Pancreas (tissue), 10 donors: ENCODE measurements at regions not wholly inside any gene's neighbourhood (a gene's known extent, or its start where the extent isn't known, plus 50 kb on each side); places are given as distances from the start of the nearest gene placed in this dataset.

Experiments used
- ATAC-seq, 4 donors: fragments of 200-7000 bp; cut with Tn5 transposase; one replicate each; pipeline versions ENCODE4 v1.8.0 to v1.9.1; 2020; ENCODE audit warnings: mild to moderate bottlenecking in 4 of 4, moderate library complexity in 4 of 4
- DNase-seq, 6 donors: peaks; one replicate each; pipeline ENCODE4 v3.0.0-alpha.2; 2020
- FAIRE-seq: peaks from 2 replicates; lab custom pipeline; 2012; peaks lifted over from hg19 to GRCh38; lab: Jason Lieb, UNC
- H3K27ac ChIP-seq, 4 donors: fragments of 200-600 bp; sonication (generic); 1 replicate in 3 of 4; 2 replicates in 1 of 4; pipeline versions ENCODE4 v1.5.0 to v1.8.0; 2020
- H3K27me3 ChIP-seq, 4 donors: fragments of 200-600 bp; one replicate each; pipeline ENCODE4 v1.8.0; 2021
- H3K36me3 ChIP-seq, 3 donors: fragments of 200-600 bp; sonication (generic) in 1 of 3; one replicate each; pipeline versions ENCODE4 v1.5.0 to v1.8.0; 2020 to 2021
- H3K4me1 ChIP-seq, 3 donors: fragments of 200-600 bp; one replicate each; pipeline ENCODE4 v1.8.0; 2021
- H3K4me3 ChIP-seq, 4 donors: fragments of 200-600 bp; sonication (generic) in 2 of 4; one replicate each; pipeline versions ENCODE4 v1.5.0 to v1.8.0; 2020 to 2021
- H3K9me3 ChIP-seq, 4 donors: fragments of 200-600 bp; one replicate each; pipeline ENCODE4 v1.8.0; 2021
- WGBS, 2 donors: extraction: QIAGEN DNeasy Blood & Tissue Kit; methylation state at CpG; one replicate each; pipeline ENCODE4 v1.1.7; 2013; 5-methylcytosine and 5-hydroxymethylcytosine counted together
- intact Hi-C, 3 donors: fragments of 100-400 bp; cut with DNase I; formaldehyde crosslinking; loops; one replicate each; pipeline versions ENCODE4 v1.11.1 to v1.14.2; 2022
- TF ChIP-seq, protein P1 (sequence below), 4 donors: fragments of 200-600 bp; sonication (generic) in 3 of 4; IDR thresholded peaks; one replicate each; pipeline versions ENCODE4 v1.5.0 to v1.8.0; 2021; ENCODE audit warnings: antibody characterized with exemption in 4 of 4
- donor health status: healthy with polysubstance abuse.
- donor health status: DM: no; HTN: no; CAD: no; lungs with moderate emphysema.
- donor health status: DM: no; HTN: no; CAD: no.
- donor health status: control.
- donor health status: control.
- donor health status: Bipolar disorder and iron deficiency.
- donor health status: DM: yes; HTN: yes; CAD: no.
- donor health status: DM: no; HTN: no; CAD: no.
- donor health status: DM: no; HTN: no; CAD: no.
- donor health status: DM: yes; HTN: yes; CAD: no.

DNA sequence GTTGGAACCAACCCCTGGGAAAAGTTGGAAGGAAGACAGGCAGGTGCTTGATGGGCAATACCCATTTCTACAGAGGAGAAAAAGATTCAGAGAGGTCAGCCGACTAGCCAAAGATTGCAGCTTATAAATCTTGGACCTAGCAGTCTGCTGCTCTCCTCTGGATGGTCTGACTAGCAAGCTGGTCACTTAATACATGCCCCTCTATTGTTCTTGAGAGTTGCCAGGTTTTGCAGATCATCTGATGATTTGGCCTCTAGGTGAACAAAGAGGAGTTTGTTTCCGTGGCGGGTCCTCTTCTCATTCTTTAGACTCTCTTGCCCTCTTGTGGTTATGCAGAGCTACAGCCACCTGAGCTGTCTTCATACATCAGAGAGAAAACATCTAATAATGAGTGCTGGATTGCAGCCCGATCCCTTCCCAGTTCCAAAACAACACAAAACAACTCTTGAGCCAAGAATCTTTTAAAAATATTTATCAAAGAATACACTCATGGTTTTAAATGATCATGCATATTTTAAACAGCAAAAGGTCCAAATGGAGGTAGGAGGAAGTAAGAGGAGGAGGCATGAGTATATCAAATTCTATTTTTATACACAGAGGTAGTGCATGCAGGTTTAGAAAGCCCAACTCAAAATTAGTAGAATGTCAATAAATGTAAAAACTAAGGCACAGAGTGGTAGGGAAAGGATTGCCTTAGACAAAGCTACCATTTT lies 115.7 kb downstream of the SLC30A10 start:
- intact Hi-C loops: loop anchor here in 1 of 3 donors (10.0 kb wide), 1 partner anchor 1478 kb away; no protein-coding TSS in a partner anchor
- Histone ChIP-seq H3K9me3 (no peaks in the 10 kb centered on the region), H3K36me3 (no peaks in the 10 kb centered on the region), H3K4me1 (no peaks in the 10 kb centered on the region), H3K4me3 (no peak overlapping the region), H3K27ac (no peak overlapping the region), H3K27me3 (peaks cover 0 to 5% (median 0%) of the 10 kb centered on the region in 4 donors)
- 8 to 11% methylated on average over 4 of the region's 4 CpGs for WGBS, 2 donors
- FAIRE-seq (no peak), ATAC-seq (peak; percentile 73 to 99 (median 96)), DNase-seq (peak in 3 of 6 donors; percentile 19 to 49 (median 29))
- TF ChIP-seq, protein P1, sequence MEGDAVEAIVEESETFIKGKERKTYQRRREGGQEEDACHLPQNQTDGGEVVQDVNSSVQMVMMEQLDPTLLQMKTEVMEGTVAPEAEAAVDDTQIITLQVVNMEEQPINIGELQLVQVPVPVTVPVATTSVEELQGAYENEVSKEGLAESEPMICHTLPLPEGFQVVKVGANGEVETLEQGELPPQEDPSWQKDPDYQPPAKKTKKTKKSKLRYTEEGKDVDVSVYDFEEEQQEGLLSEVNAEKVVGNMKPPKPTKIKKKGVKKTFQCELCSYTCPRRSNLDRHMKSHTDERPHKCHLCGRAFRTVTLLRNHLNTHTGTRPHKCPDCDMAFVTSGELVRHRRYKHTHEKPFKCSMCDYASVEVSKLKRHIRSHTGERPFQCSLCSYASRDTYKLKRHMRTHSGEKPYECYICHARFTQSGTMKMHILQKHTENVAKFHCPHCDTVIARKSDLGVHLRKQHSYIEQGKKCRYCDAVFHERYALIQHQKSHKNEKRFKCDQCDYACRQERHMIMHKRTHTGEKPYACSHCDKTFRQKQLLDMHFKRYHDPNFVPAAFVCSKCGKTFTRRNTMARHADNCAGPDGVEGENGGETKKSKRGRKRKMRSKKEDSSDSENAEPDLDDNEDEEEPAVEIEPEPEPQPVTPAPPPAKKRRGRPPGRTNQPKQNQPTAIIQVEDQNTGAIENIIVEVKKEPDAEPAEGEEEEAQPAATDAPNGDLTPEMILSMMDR (IDR thresholded peaks at IDR 0.05): peak; percentile 38 to 64 (median 60)

DNA sequence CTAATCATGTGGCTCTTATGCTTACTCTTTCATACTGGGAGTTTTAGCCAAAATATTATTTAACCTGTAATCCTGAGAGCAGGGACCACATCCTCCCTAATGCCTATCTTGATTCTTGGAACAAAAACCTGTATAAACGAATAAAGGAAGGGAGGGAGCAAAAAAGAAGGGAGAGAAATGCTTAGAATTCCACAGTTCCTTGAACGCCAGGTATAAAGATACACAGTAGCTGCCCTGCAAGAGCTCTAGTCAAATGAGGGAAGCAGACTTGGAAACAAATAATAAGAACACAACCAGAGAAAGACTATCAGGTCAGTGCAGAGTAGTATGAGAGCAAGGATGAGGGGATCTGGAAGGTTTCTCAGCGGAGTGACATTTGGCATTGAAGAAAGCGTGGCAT lies 116.3 kb downstream of the SLC30A10 start:
- no peak for DNase-seq
- Histone ChIP-seq H3K27me3 (peaks cover 0 to 5% (median 0%) of the 10 kb centered on the region in 4 donors), H3K27ac (no peak overlapping the region), H3K36me3 (no peaks in the 10 kb centered on the region), H3K4me1 (no peaks in the 10 kb centered on the region), H3K4me3 (no peak overlapping the region), H3K9me3 (no peaks in the 10 kb centered on the region)
- ATAC-seq: peak in 2 of 4 donors; percentile 20 to 43
- TF ChIP-seq, protein P1 (IDR thresholded peaks at IDR 0.05): no peak
- no peak for FAIRE-seq
- intact Hi-C loops: loop anchor here in 1 of 3 donors (10.0 kb wide), 1 partner anchor 1477 kb away; no protein-coding TSS in a partner anchor
- 9 to 13% methylated on average over 4 of the region's 4 CpGs for WGBS, 2 donors

DNA sequence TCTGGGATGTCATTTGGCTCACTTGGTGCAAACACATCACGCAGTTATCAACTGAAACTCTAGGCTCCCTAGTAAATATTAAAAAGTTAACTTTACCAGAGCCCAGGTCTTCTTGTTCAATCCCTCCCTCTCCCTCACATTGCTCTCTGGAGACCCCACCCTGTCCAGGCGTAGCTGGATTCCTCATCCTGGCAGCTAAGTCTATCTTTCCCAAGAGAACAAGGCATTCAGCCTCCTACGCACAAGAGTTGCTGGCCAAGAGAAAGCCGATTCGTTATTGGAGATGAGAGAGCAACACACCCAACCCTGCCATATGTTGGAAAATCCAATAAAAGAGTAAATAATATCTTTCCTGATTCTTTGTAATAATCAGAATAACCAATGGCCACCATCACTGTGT lies 117.9 kb downstream of the SLC30A10 start:
- Histone ChIP-seq H3K4me1 (no peaks in the 10 kb centered on the region), H3K36me3 (no peaks in the 10 kb centered on the region), H3K27ac (no peak overlapping the region), H3K9me3 (no peaks in the 10 kb centered on the region), H3K4me3 (no peak overlapping the region), H3K27me3 (no peaks in the 10 kb centered on the region)
- DNase-seq: no peak
- no peak for FAIRE-seq
- TF ChIP-seq, protein P1 (IDR thresholded peaks at IDR 0.05): no peak
- no peak for ATAC-seq
- 63 to 79% methylated on average over 5 of the region's 5 CpGs for WGBS, 2 donors
- intact Hi-C loops: loop anchor here in 1 of 3 donors (10.0 kb wide), 1 partner anchor 1476 kb away; no protein-coding TSS in a partner anchor

DNA sequence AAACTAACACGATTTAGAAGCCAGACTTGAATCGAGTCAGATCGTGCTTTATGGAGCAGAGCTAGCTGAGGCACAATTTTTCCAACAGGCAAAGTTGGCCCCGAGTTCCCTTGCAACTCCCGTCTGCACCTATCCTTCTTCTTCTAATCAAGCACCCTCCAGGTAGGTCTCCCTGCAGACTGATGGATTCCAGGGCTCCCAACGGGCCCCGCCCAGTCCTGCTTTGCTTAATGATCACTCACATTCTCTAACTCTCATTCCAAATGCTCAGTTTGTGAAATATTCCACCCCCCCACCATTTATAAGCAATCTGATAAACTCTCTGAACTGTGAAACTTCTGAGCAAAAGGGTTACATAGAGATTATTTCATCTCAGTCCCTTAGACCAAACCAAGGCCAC lies 119.6 kb downstream of the SLC30A10 start:
- TF ChIP-seq, protein P1 (IDR thresholded peaks at IDR 0.05): no peak
- Histone ChIP-seq H3K4me3 (no peak overlapping the region), H3K9me3 (no peaks in the 10 kb centered on the region), H3K36me3 (no peaks in the 10 kb centered on the region), H3K4me1 (no peaks in the 10 kb centered on the region), H3K27me3 (no peaks in the 10 kb centered on the region), H3K27ac (no peak overlapping the region)
- FAIRE-seq (no peak), DNase-seq (no peak), ATAC-seq (no peak)
- WGBS, 2 donors: 55 to 75% methylated on average over 7 of the region's 7 CpGs
- intact Hi-C loops: no loop called here

DNA sequence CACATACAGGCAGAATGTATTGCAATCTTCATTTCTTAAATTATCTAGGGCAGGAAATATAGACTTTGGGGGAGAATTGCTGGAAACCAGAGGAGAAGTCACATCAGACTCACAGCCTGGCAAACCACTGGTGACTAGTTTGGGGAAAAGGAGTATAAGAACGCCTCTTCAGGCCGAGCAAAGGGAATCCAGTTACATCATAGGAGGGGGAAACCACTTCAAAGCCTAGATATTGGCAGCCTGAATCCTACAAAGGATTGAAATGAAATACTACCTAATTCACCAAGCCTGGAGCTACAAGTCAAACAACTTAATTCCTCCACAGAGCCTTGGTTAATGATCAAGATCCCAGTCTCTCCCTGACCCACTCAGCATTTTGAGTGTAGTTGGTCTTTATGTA lies 121.7 kb downstream of the SLC30A10 start:
- no peak for ATAC-seq
- Histone ChIP-seq H3K9me3 (no peaks in the 10 kb centered on the region), H3K4me3 (no peak overlapping the region), H3K36me3 (no peaks in the 10 kb centered on the region), H3K4me1 (no peaks in the 10 kb centered on the region), H3K27me3 (no peaks in the 10 kb centered on the region), H3K27ac (no peak overlapping the region)
- no peak for FAIRE-seq
- DNase-seq: no peak
- TF ChIP-seq, protein P1 (IDR thresholded peaks at IDR 0.05): no peak
- 68 to 77% methylated on average over 2 of the region's 2 CpGs for WGBS, 2 donors
- intact Hi-C loops: no loop called here
